ENCODE measurements at regions not wholly inside any gene's neighbourhood (a gene's known extent, or its start where the extent isn't known, plus 50 kb on each side); places are given as distances from the start of the nearest gene placed in this dataset.
A peak's percentile ranks its signal among the peaks of the same experiment; 100 is the strongest.

GRCh38 chr9:99573085-99573484, 248.6 kb upstream of the NR4A3 start:
- H3K9me3 ChIP-seq: no peaks in the 10 kb centered on the region
- no peaks in the 10 kb centered on the region for H3K27me3 ChIP-seq
- WGBS, 5 donors: 68 to 84% (median 75%) methylated on average over 5 of the region's 5 CpGs
- H3K36me3 ChIP-seq: no peaks in the 10 kb centered on the region
- no peak overlapping the region for H3K4me3 ChIP-seq
- TF ChIP-seq POLR2A (IDR thresholded peaks at IDR 0.05) (no peak), EP300 (IDR thresholded peaks at IDR 0.05) (no peak), CTCF (IDR thresholded peaks at IDR 0.05) (no peak), POLR2AphosphoS5 (IDR thresholded peaks at IDR 0.05) (no peak)
- H3K4me1 ChIP-seq: no peaks in the 10 kb centered on the region
- DNase-seq: peak in 1 of 2 donors; percentile 33
- intact Hi-C loops (cut with DNase I; ENCODE audit: low total_unique reads): no loop called here
- H3K27ac ChIP-seq: peak overlapping the region in 1 of 5 donors; percentile 28

DNA sequence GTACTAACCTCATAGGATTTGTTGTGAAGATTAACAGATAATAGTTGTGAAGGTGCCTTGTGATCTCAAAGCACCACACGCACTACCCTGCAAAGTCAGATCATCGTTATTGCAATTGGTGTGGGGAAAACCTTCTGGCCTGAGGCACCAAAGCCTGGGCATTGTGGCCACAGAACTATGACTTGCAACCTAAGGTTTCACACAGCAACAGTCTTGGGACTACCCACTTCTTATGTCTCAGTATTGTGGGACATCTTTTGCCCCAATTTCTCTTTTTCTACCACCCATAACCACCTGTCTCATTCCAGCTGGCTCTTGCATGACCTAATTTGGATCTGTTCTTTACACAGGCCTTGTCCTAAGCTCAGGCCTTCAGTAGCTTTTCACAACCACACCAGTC, 247.8 kb upstream of the NR4A3 start:
- no peaks in the 10 kb centered on the region for H3K27me3 ChIP-seq
- no peak for DNase-seq
- intact Hi-C loops (cut with DNase I; ENCODE audit: low total_unique reads): no loop called here
- no peaks in the 10 kb centered on the region for H3K4me1 ChIP-seq
- H3K36me3 ChIP-seq: no peaks in the 10 kb centered on the region
- no peak for TF ChIP-seq POLR2AphosphoS5 (IDR thresholded peaks at IDR 0.05)
- TF ChIP-seq POLR2A (IDR thresholded peaks at IDR 0.05): no peak
- no peak for TF ChIP-seq EP300 (IDR thresholded peaks at IDR 0.05)
- TF ChIP-seq CTCF (IDR thresholded peaks at IDR 0.05): no peak
- no peak overlapping the region for H3K4me3 ChIP-seq
- WGBS, 5 donors: 90 to 96% (median 94%) methylated on average over 2 of the region's 2 CpGs
- H3K27ac ChIP-seq: no peak overlapping the region
- H3K9me3 ChIP-seq: no peaks in the 10 kb centered on the region

DNA sequence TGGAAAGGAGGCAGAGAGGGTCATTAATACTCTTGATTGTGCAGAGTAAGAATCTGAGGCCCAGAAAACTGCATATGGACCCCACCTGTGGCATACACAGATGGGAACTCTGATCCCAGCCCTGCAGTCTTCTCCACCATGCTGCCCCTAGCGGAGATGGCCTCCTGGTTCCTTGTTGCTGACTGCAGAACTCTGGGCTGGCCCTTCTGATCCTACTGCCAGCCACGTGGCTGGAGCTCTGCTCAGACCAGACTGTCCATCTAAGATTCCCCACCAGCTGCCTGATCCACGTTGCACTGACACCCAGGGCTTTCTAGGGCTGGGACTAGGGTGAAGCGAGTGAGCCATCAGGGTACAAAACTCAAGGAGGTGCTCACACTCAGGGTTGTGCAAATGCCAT, 245.7 kb upstream of the NR4A3 start:
- H3K4me1 ChIP-seq: no peaks in the 10 kb centered on the region
- 62 to 75% (median 68%) methylated on average over 4 of the region's 4 CpGs for WGBS, 5 donors
- H3K27me3 ChIP-seq: no peaks in the 10 kb centered on the region
- TF ChIP-seq EP300 (IDR thresholded peaks at IDR 0.05) (no peak), CTCF (IDR thresholded peaks at IDR 0.05) (no peak), POLR2AphosphoS5 (IDR thresholded peaks at IDR 0.05) (no peak), POLR2A (IDR thresholded peaks at IDR 0.05) (no peak)
- no peak for DNase-seq
- no peak overlapping the region for H3K27ac ChIP-seq
- no peaks in the 10 kb centered on the region for H3K9me3 ChIP-seq
- H3K36me3 ChIP-seq: no peaks in the 10 kb centered on the region
- H3K4me3 ChIP-seq: no peak overlapping the region
- intact Hi-C loops (cut with DNase I; ENCODE audit: low total_unique reads): no loop called here

DNA sequence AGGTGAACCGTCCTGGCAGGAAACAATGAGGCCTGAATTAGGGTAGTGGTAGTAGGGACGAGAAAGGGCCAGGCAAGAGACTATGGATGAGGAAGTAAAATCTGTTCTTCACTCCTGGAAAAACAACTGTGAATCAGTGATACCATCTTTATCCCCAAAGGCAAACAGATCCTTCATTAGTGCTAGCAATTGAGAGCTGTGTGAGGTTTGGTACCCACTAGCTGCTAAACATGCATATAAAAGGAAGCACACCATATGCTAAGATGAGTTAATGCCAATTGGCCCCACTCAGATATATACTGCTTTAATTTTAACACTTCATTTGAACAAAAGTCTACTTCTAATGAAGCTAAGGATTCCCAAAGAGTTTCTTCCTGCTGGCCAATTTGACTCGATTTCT, 244.8 kb upstream of the NR4A3 start:
- Histone ChIP-seq H3K36me3 (no peaks in the 10 kb centered on the region), H3K4me1 (no peaks in the 10 kb centered on the region), H3K4me3 (no peak overlapping the region), H3K9me3 (no peaks in the 10 kb centered on the region), H3K27ac (no peak overlapping the region), H3K27me3 (no peaks in the 10 kb centered on the region)
- WGBS, 5 donors: 73 to 89% (median 85%) methylated on average over 3 of the region's 3 CpGs
- no peak for DNase-seq
- TF ChIP-seq POLR2AphosphoS5 (IDR thresholded peaks at IDR 0.05): no peak
- TF ChIP-seq CTCF (IDR thresholded peaks at IDR 0.05): no peak
- TF ChIP-seq EP300 (IDR thresholded peaks at IDR 0.05): no peak
- no peak for TF ChIP-seq POLR2A (IDR thresholded peaks at IDR 0.05)
- intact Hi-C loops (cut with DNase I; ENCODE audit: low total_unique reads): no loop called here
